Astrocyte of the cerebellum (primary cell): ENCODE measurements at regions not wholly inside any gene's neighbourhood (a gene's known extent, or its start where the extent isn't known, plus 50 kb on each side); places are given as distances from the start of the nearest gene placed in this dataset.

Source experiments
- DNase-seq: peaks from one replicate; pipeline ENCODE4 v3.0.0-alpha.2; 2011; ENCODE audit warnings: low read depth
- H3K4me3 ChIP-seq: 2 replicates; pipeline ENCODE4 v1.5.1; 2011; ENCODE audit warnings: mild to moderate bottlenecking, low read depth, low read length, moderate library complexity
- CTCF ChIP-seq: IDR thresholded peaks from 2 replicates; pipeline ENCODE4 v1.5.1; 2012; ENCODE audit warnings: low read length, low read depth, moderate library complexity, mild to moderate bottlenecking; ENCODE audit errors: missing control alignments
- in situ Hi-C: cut with HindIII; loops from 2 replicates; pipeline ENCODE4 v1.10.0; 2017; ENCODE audit warnings: low sequenced_read_pairs

- in situ Hi-C loops: no loop called here
- H3K4me3 ChIP-seq: no peak overlapping the region
- no peak for DNase-seq
- no peak for TF ChIP-seq CTCF
These were observed 105.0 kb downstream of the TPRA1 start for GRCh38 chr3:127485396-127486170.

- in situ Hi-C loops: no loop called here
- no peak overlapping the region for H3K4me3 ChIP-seq
- TF ChIP-seq CTCF: no peak
- no peak for DNase-seq
These were observed 105.7 kb downstream of the TPRA1 start for GRCh38 chr3:127484601-127485388.

GRCh38 chr3:127483902-127484591 lies 106.5 kb downstream of the TPRA1 start:
- no peak for TF ChIP-seq CTCF
- no peak for DNase-seq
- no peak overlapping the region for H3K4me3 ChIP-seq
- in situ Hi-C loops: no loop called here

- DNase-seq: no peak
- in situ Hi-C loops: no loop called here
- no peak for TF ChIP-seq CTCF
- no peak overlapping the region for H3K4me3 ChIP-seq
These were observed 107.4 kb downstream of the TPRA1 start for GRCh38 chr3:127483005-127483641.

- in situ Hi-C loops: no loop called here
- TF ChIP-seq CTCF: no peak
- no peak for DNase-seq
- no peak overlapping the region for H3K4me3 ChIP-seq
These were observed 108.1 kb downstream of the TPRA1 start for GRCh38 chr3:127482216-127483004.
